ENCODE measurements at regions not wholly inside any gene's neighbourhood (a gene's known extent, or its start where the extent isn't known, plus 50 kb on each side); places are given as distances from the start of the nearest gene placed in this dataset.
"Not testable (repeated sequence)": the region's sequence is repeated elsewhere in the genome, so short reads cannot be mapped to it uniquely, and the experiment has no call there.

DNA sequence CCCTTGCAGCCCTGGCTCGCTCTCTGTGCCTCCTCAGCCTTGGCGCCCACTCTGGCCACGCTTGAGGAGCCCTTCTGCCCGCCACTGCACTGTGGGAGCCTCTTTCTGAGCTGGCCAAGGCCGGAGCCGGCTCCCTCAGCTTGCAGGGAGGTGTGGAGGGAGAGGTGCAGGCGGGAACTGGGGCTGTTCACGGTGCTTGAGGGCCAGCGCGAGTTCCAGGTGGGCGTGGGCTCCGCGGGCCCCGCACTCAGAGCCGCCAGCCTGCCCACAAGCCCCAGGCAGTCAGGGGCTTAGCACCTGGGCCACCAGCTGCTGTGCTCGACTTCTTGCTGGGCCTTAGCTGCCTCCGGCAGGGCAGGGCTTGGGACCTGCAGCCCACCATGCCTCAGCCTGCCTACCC lies 861.5 kb upstream of the TPTE start:
- TF ChIP-seq, protein P1, sequence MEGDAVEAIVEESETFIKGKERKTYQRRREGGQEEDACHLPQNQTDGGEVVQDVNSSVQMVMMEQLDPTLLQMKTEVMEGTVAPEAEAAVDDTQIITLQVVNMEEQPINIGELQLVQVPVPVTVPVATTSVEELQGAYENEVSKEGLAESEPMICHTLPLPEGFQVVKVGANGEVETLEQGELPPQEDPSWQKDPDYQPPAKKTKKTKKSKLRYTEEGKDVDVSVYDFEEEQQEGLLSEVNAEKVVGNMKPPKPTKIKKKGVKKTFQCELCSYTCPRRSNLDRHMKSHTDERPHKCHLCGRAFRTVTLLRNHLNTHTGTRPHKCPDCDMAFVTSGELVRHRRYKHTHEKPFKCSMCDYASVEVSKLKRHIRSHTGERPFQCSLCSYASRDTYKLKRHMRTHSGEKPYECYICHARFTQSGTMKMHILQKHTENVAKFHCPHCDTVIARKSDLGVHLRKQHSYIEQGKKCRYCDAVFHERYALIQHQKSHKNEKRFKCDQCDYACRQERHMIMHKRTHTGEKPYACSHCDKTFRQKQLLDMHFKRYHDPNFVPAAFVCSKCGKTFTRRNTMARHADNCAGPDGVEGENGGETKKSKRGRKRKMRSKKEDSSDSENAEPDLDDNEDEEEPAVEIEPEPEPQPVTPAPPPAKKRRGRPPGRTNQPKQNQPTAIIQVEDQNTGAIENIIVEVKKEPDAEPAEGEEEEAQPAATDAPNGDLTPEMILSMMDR (IDR thresholded peaks at IDR 0.05), result not testable (repeated sequence)
- TF ChIP-seq POLR2A (IDR thresholded peaks at IDR 0.05), result not testable (repeated sequence)

All from Peyer's patch (tissue), 4 donors.